SJCRH30 (cell line): ENCODE measurements at regions not wholly inside any gene's neighbourhood (a gene's known extent, or its start where the extent isn't known, plus 50 kb on each side); places are given as distances from the start of the nearest gene placed in this dataset.
A peak's percentile ranks its signal among the peaks of the same experiment; 100 is the strongest.
"Not testable (repeated sequence)": the region's sequence is repeated elsewhere in the genome, so short reads cannot be mapped to it uniquely, and the experiment has no call there.

ENCODE experiments used
- DNase-seq, 2 experiments: peaks; one replicate each; pipeline ENCODE4 v3.0.0-alpha.2; 2015 to 2020
- H3K27ac ChIP-seq: fragments of 250-450 bp; sonication (Bioruptor Pico); 2 replicates; pipeline ENCODE4 v1.5.1; 2020; ENCODE audit warnings: mild to moderate bottlenecking, moderate library complexity
- H3K27me3 ChIP-seq: fragments of 250-450 bp; sonication (Bioruptor Pico); 2 replicates; pipeline ENCODE4 v1.5.1; 2020; ENCODE audit warnings: mild to moderate bottlenecking, moderate library complexity
- H3K36me3 ChIP-seq: fragments of 250-450 bp; sonication (Bioruptor Pico); 2 replicates; pipeline ENCODE4 v1.5.1; 2020; ENCODE audit warnings: mild to moderate bottlenecking, moderate library complexity
- H3K4me1 ChIP-seq: fragments of 250-450 bp; sonication (Bioruptor Pico); 2 replicates; pipeline ENCODE4 v1.5.1; 2020; ENCODE audit warnings: mild to moderate bottlenecking, moderate library complexity
- H3K4me3 ChIP-seq: fragments of 250-450 bp; sonication (Bioruptor Pico); 2 replicates; pipeline ENCODE4 v1.5.1; 2020; ENCODE audit warnings: mild to moderate bottlenecking, moderate library complexity
- H3K9me3 ChIP-seq: fragments of 250-450 bp; sonication (Bioruptor Pico); replicated peaks from 2 replicates; pipeline ENCODE4 v1.5.1; 2020; ENCODE audit warnings: mild to moderate bottlenecking, moderate library complexity

DNA sequence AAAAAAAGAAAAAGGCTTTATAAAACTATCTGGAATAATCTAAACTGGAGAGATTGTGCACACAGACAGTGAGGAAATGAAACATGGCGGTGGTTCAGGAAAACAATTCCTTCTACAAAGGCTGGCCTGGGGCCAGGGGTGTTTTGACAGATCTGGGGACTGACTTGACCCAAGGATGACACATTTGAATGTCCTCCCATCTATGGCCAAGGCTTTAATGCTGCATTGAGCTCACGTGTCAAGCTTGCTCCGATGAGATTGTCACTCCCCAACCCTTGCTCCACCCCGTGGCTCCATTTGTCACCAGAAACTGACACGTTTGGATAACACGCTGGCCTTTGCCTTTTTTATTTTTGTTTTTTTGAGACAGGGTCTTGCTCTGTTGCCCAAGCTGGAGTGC lies 156.1 kb downstream of the ZFP64 start:
- Histone ChIP-seq H3K4me1 (peaks cover 3% of the 10 kb centered on the region; the same call in 1 of the 2 replicates), H3K9me3 (no peaks in the 10 kb centered on the region), H3K27ac (no peak overlapping the region), H3K27me3 (no peaks in the 10 kb centered on the region; the same call in 1 of the 2 replicates), H3K4me3 (no peak overlapping the region), H3K36me3 (no peaks in the 10 kb centered on the region)
- DNase-seq, result no peak

- Histone ChIP-seq H3K4me3 (no peak overlapping the region), H3K36me3 (no peaks in the 10 kb centered on the region), H3K27ac (no peak overlapping the region), H3K9me3 (no peaks in the 10 kb centered on the region), H3K27me3 (no peaks in the 10 kb centered on the region; the same call in 1 of the 2 replicates), H3K4me1 (peaks cover 3% of the 10 kb centered on the region; the same call in 1 of the 2 replicates)
- DNase-seq, result no peak
Observed at GRCh38 chr20:52034581-52034980, 157.0 kb downstream of the ZFP64 start.

DNA sequence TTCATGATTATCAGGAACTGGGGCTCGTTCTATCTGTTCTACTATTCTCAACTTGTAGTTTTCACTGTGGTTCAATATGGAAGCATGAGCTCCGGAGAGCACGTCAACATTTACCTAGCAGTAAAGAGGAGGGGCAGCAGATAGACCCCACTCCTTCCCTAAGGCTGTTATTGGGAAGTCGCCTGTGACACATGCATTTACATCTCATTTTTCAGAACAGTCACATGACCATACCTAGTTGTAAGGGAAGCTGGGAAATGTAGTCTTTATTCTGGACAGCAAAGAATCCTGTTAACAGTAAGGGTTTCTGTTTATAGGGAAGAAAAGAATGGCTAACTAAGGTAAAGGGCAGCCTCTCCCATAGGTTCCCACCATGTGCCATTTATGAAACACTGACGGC lies 158.3 kb downstream of the ZFP64 start:
- DNase-seq, result peak in 1 of 2 experiments; percentile 20

DNA sequence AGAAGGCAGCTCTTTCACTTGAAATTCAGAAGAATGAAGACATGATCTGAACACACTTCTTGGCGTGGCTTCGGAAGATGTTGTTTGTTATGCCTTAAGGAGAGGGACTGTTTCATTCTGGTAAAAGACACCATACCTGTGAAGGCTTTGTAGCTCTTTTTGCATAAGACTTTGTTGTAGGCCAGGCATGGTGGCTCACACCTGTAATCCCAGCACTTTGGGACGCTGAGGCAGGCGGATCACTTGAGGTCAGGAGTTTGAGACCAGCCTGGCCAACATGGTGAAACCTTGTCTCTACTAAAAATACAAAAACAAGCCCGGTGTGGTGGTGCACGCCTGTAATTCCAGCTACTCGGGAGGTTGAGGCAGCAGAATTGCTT lies 159.3 kb downstream of the ZFP64 start:
- not testable (repeated sequence) for DNase-seq, H3K4me1 ChIP-seq, H3K36me3 ChIP-seq, H3K4me3 ChIP-seq, H3K27ac ChIP-seq, H3K27me3 ChIP-seq, H3K9me3 ChIP-seq

More for the DNA sequence above, 158.3 kb downstream of the ZFP64 start:
- no peak overlapping the region for H3K4me3 ChIP-seq
- H3K9me3 ChIP-seq, result no peaks in the 10 kb centered on the region
- no peaks in the 10 kb centered on the region for H3K27me3 ChIP-seq
- no peak overlapping the region for H3K27ac ChIP-seq
- H3K4me1 ChIP-seq, result peaks cover 3% of the 10 kb centered on the region; the same call in 1 of the 2 replicates
- no peaks in the 10 kb centered on the region for H3K36me3 ChIP-seq

DNA sequence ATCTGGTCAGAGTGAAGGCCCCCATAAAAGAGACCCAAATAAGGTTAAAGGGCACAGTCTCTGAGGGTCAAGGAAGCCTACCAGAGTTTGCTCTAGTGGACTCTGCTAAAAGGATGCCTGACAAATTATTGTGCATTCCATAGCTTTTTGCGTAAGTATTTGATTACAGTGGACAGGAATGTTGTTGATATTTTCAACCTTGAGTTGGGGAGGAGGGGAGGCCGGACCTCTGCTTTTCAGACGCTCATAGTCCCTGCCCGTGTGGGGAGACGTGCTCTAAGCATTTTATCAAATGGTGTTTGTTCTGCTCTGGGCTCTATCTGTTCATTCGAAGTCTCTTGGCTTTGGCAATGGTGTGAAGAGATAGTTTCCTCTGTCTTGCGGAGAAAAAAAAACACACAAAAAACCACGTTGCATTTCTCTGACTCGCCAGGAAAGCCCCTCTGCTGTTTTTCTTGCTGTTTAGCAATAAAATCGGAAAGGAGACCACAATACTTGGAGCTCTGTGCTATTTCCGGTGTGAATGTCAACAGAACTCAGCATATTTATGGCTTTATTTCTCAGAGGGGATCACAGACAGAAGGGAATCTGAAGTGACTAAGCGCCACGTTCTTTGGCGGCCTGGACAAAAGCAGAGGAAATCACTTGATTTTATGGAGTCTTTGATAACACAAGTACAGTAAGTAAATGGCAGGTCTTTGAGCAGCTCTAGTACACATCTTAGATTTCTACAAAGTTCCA lies 159.8 kb downstream of the ZFP64 start:
- DNase-seq, result no peak
- no peaks in the 10 kb centered on the region for H3K27me3 ChIP-seq
- H3K4me3 ChIP-seq, result no peak overlapping the region
- peaks cover 3% of the 10 kb centered on the region; the same call in 1 of the 2 replicates for H3K4me1 ChIP-seq
- H3K27ac ChIP-seq, result no peak overlapping the region
- H3K36me3 ChIP-seq, result no peaks in the 10 kb centered on the region
- no peaks in the 10 kb centered on the region for H3K9me3 ChIP-seq

- no peak for DNase-seq
- H3K9me3 ChIP-seq, result no peaks in the 10 kb centered on the region
- H3K4me1 ChIP-seq, result peaks cover 3% of the 10 kb centered on the region; the same call in 1 of the 2 replicates
- no peak overlapping the region for H3K27ac ChIP-seq
- no peaks in the 10 kb centered on the region for H3K36me3 ChIP-seq
- H3K27me3 ChIP-seq, result no peaks in the 10 kb centered on the region
- H3K4me3 ChIP-seq, result no peak overlapping the region
Observed at GRCh38 chr20:52031206-52031562, 160.4 kb downstream of the ZFP64 start.

DNA sequence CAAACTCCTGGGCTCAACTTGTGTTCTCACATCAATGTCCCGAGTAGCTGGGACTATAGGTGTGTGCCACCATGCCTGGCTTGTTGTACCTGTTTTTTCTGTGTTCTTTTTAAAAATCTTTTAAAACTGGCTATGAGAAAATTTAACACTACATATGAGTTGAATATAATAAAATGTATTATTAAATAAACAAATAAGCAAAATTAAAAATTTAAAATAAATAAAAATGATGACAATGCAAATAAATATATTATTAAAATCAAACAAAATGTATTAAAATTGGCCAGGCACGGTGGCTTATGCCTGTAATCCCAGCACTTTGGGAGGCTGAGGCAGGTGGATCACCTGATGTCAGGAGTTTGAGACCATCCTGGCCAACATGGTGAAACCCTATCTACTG lies 162.4 kb downstream of the ZFP64 start:
- DNase-seq, H3K27me3 ChIP-seq: not testable (repeated sequence)

GRCh38 chr20:52025938-52026337 lies 165.6 kb downstream of the ZFP64 start:
- Histone ChIP-seq H3K36me3 (no peaks in the 10 kb centered on the region), H3K9me3 (no peaks in the 10 kb centered on the region), H3K4me3 (no peak overlapping the region), H3K27me3 (no peaks in the 10 kb centered on the region), H3K27ac (no peak overlapping the region), H3K4me1 (no peaks in the 10 kb centered on the region)
- no peak for DNase-seq

More for the DNA sequence above, 162.4 kb downstream of the ZFP64 start:
- H3K4me1 ChIP-seq, H3K4me3 ChIP-seq, H3K27ac ChIP-seq, H3K9me3 ChIP-seq, H3K36me3 ChIP-seq: not testable (repeated sequence)

DNA sequence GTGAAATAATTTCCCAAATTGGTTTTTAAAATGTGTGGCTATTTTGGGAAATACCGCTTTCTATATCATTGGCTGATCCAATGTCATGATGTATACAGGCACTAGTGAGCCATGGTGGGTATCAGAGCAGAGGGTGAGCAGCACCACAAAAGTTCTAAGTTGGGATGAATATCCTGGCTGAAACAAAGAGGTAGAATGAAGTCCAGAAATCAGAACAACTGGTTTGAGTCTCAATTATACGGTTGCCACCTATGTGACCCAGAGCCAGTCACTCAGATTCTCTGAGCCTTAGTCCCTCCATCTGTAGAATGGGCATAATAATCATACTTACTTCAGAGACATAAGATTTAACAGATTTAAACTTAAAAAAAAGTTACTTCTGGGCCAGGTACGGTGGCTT lies 172.3 kb downstream of the ZFP64 start:
- Histone ChIP-seq H3K27me3 (no peaks in the 10 kb centered on the region), H3K9me3 (no peaks in the 10 kb centered on the region)

DNA sequence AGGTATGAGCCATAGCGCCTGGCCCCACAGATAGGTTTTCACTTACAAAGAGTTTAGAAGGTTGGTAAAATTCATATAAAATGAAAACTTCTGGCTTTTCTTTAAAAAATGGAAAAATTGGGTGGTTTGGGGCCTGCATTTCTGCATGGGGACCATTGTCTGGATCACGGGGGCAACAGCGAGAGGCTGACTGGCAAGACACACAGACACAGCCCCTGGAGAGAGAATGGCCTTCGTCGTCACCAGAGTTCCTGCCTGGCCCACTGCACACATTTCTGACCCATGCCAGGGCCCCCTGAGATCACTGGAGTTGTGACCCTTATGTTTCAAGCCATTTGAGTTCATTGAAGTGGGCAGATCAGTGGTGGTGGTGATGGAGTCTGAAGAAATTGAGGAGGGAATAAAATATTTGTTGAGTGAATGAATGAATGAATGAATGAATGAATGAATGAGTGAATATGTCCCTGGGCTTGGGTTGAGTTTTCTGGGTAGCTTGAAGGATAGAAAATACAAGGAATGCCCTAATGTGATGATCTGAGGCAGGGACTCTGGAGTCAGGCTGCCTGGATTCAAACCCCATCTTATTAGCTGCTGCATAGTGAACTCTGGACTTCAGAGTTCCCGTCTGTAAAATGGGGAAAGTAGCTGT lies 173.8 kb downstream of the ZFP64 start:
- DNase-seq, result no peak
- H3K27ac ChIP-seq, result no peak overlapping the region
- no peaks in the 10 kb centered on the region for H3K36me3 ChIP-seq
- no peaks in the 10 kb centered on the region for H3K27me3 ChIP-seq
- no peaks in the 10 kb centered on the region for H3K9me3 ChIP-seq
- H3K4me1 ChIP-seq, result no peaks in the 10 kb centered on the region
- H3K4me3 ChIP-seq, result no peak overlapping the region

More for the DNA sequence above, 172.3 kb downstream of the ZFP64 start:
- Histone ChIP-seq H3K36me3 (no peaks in the 10 kb centered on the region), H3K27ac (no peak overlapping the region), H3K4me3 (no peak overlapping the region), H3K4me1 (no peaks in the 10 kb centered on the region)
- no peak for DNase-seq

DNA sequence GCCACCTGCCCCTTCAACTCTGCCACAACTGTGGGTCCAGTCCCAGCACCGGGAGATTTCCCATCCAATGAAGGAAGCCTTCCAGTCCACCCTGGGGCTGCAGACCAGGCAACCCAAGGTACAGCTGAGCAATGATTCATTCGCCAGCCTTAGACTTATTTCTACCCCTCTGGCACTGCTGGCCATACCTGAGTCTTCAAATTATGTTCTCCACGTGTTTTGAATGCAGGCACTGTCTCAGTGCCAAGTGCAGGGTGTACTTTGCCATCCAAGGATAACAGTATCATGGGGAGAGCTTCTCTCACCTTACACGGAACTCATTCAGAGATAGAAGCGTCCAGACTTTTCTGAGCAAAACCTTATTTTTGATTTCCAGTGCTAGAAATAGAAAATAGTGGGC lies 175.6 kb downstream of the ZFP64 start:
- no peak for DNase-seq
- no peak overlapping the region for H3K27ac ChIP-seq
- no peak overlapping the region for H3K4me3 ChIP-seq
- no peaks in the 10 kb centered on the region for H3K27me3 ChIP-seq
- H3K36me3 ChIP-seq, result no peaks in the 10 kb centered on the region
- no peaks in the 10 kb centered on the region for H3K4me1 ChIP-seq
- H3K9me3 ChIP-seq, result peaks cover 1% of the 10 kb centered on the region; the same call in 1 of the 2 replicates

- no peaks in the 10 kb centered on the region for H3K4me1 ChIP-seq
- no peaks in the 10 kb centered on the region for H3K27me3 ChIP-seq
- H3K9me3 ChIP-seq, result peaks cover 3% of the 10 kb centered on the region; the same call in 1 of the 2 replicates
- DNase-seq, result no peak
- H3K27ac ChIP-seq, result no peak overlapping the region
- H3K4me3 ChIP-seq, result no peak overlapping the region
- H3K36me3 ChIP-seq, result no peaks in the 10 kb centered on the region
Observed at GRCh38 chr20:52015155-52015554, 176.4 kb downstream of the ZFP64 start.

- Histone ChIP-seq H3K27me3 (no peaks in the 10 kb centered on the region), H3K36me3 (no peaks in the 10 kb centered on the region), H3K9me3 (peaks cover 3% of the 10 kb centered on the region; the same call in 1 of the 2 replicates), H3K4me1 (no peaks in the 10 kb centered on the region), H3K27ac (no peak overlapping the region), H3K4me3 (no peak overlapping the region)
- DNase-seq, result no peak
Observed at GRCh38 chr20:52012079-52012478, 179.5 kb downstream of the ZFP64 start.

GRCh38 chr20:52011093-52011492 lies 180.5 kb downstream of the ZFP64 start:
- H3K4me3 ChIP-seq, result no peak overlapping the region
- no peak for DNase-seq

DNA sequence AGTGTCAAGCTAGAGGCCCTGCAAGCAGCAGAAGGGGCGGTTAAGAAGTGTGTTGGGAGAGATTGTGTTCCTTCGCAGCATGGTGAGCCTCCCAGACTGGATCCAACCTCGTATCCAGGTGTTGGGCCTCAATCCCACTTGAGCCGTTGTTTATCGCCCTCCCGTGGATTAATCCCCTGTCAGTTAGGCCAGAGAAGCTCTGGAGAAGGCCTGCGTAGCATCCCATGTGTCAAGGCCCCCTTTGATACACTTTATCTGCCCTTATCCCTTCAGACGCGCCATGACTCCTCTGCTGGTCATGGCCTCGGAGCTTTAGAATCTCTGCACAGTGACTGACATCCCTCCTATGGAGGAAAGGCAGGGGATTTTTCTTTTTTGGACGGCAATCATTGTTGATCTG lies 181.0 kb downstream of the ZFP64 start:
- Histone ChIP-seq H3K4me3 (no peak overlapping the region), H3K27ac (no peak overlapping the region), H3K4me1 (no peaks in the 10 kb centered on the region), H3K9me3 (peaks cover 3% of the 10 kb centered on the region; the same call in 1 of the 2 replicates), H3K36me3 (no peaks in the 10 kb centered on the region), H3K27me3 (no peaks in the 10 kb centered on the region)
- DNase-seq, result no peak

More at GRCh38 chr20:52011093-52011492, 180.5 kb downstream of the ZFP64 start:
- no peaks in the 10 kb centered on the region for H3K4me1 ChIP-seq
- no peak overlapping the region for H3K27ac ChIP-seq
- peaks cover 3% of the 10 kb centered on the region; the same call in 1 of the 2 replicates for H3K9me3 ChIP-seq
- H3K36me3 ChIP-seq, result no peaks in the 10 kb centered on the region
- no peaks in the 10 kb centered on the region for H3K27me3 ChIP-seq
